ENCODE measurements at regions not wholly inside any gene's neighbourhood (a gene's known extent, or its start where the extent isn't known, plus 50 kb on each side); places are given as distances from the start of the nearest gene placed in this dataset.
"Not testable (repeated sequence)": the region's sequence is repeated elsewhere in the genome, so short reads cannot be mapped to it uniquely, and the experiment has no call there.

DNA sequence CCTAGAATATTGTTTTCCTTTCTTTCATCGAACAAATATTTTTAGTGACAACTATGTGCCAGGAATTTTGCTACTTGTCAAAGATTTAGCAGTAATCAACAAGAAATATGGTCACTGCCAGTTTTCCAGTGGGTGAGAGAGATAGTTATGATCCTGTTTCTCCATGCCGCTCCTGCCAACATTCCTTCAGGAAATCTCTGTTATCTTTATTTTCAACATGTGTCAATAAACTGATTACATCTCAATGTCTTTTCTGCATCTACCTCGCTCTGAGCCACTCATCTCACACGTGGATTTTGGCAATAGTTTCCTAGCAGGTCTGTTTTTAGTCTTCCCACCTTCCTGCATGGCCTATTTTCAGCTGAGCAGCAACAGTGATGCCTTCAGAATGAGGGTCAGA is 650.0 kb upstream of the STXBP6 start:
- DNase-seq: no peak

DNA sequence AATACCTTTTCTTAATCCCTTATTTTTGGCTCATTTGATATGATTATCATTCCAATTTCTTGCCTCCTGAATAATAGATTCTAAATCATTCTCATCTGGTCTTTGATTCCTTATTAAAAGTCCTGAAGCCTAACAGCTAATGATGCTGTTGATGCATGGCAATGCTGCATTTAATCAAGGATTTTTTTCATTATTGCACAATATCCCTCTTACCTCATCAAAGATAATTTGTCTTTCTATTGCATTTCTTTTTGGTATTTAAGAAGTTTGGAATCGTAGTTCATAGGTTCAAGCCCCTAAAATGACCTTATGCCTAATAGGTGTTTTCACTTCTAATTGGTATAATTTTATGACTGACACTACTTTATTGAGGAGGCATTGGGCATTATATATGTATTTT is 648.2 kb upstream of the STXBP6 start:
- no peak for DNase-seq

DNA sequence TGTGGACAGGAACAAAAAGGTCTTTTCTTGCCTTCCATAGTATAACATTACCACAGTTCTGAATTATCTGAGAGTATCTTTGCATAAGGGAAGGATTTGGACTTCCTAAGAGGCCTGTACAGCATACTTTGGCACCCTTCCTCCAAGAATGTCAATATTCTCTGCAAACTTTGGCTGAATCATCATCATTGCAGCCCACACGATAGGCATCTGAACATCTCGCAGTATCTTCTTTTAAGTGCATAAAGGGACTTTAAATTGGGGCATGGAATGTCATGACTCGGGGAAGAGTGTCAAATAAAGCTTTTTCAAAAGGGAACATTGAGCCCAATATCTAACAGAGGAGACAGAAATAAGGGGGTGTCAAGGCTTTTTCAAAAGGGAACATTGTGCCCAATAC is 646.2 kb upstream of the STXBP6 start:
- DNase-seq: no peak

DNA sequence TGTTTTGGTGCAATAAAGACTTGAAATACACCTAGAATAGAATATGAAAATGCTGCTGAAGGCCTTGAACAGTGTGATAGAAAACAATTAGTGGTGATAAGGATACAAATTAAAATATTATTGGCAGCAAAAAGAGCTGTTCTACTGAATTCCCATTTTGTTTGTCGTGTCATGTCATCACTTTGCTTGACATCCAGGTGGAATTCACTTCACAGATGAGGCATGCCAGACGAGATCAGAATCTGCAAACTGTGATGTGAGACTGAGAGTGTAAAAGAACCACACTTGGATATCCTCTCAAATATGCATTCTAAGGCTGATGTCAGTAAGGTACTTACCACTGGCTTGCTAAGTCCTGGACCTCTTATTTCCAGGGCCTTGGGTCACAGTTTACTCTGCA is 635.1 kb upstream of the STXBP6 start:
- DNase-seq: no peak

DNA sequence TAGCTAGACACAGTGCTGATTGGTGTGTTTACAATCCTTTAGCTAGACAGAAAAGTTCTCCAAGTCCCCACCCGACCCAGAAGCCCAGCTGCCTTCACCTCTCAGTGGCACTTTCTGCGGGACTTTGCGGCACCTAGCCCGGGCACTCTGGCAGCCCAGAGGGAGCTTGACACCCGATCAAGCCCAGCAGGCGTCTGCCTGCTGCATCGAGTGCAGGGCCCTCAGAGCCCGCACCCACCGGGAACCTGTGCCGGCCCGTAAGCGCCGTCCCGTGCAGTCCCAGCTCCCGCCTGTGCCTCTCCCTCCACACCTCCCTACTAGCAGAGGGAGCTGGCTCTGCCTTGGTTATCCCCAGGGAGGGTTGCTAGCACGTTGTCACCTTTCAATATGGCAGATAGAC is 631.0 kb upstream of the STXBP6 start:
- DNase-seq: no peak

DNA sequence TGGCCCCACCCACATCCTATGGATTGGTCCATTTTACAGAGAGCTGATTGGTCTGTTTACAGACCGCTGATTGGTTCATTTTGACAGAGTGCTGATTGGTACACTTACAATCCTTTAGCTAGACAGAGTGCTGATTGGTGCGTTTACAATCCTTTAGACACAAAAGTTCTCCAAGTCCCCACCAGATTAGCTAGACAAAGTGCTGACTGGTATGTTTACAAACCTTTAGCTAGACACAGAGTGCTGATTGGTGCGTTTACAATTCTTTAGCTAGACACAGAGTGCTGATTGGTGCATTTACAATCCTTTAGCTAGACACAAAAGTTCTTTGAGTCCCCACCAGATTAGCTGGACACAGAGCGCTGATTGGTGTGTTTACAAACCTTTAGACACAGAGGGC is 630.6 kb upstream of the STXBP6 start:
- DNase-seq: not testable (repeated sequence)

DNA sequence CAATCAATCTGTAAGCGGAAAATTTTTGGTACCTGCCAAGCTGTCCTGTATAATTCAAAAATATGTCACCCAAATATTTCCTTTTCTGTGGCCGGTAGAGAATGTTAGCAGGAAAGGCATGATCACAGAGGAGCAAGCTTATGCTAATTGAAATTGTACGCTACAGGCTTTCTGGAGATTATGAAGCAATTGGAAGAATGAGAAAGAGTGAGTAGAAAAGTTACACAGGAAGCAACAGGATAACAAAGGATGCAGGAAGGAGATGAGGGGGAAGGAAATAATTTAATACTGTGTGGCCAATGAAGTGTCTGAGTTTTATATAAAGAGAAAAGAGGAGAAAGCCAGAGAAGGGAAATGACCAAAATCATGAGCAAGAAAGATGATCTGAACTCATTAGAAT is 627.2 kb upstream of the STXBP6 start:
- no peak for DNase-seq

DNA sequence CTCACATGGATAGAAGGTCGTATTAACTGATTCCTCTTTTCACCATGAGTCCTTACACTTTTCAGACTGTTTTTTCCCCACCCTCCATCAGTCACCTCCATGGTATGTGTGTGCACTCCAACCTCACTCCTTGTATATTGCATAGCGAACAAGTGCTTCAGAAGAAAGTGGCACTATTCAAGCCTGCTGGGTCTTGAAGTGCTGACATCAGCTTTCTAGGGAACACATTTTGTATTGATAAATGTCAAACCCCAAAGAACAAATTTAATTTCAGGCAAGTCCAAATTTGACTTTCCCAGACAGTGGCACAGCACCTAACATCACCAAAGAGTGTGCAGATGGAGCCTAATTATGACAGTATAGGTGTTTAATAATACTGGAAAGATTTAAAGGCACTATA is 617.4 kb upstream of the STXBP6 start:
- no peak for DNase-seq

DNA sequence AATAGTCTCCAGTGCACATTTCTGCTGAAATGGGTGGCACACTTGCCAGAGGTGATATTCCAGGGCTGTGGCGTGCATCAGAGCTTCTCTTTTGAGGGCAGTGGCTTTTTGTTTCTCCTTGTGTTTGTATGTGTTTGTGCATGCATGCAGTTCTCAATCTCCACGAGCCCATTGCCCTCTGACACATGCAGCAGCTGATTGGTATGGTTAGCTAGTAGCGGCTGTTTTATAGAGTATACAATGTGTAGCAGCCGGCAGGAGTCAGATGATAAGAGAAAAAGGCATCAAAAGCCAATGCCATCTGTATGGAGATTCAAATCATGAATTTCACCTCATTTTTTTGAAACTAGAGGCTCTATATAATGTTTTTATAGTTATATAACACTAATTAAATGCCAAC is 616.9 kb upstream of the STXBP6 start:
- no peak for DNase-seq

DNA sequence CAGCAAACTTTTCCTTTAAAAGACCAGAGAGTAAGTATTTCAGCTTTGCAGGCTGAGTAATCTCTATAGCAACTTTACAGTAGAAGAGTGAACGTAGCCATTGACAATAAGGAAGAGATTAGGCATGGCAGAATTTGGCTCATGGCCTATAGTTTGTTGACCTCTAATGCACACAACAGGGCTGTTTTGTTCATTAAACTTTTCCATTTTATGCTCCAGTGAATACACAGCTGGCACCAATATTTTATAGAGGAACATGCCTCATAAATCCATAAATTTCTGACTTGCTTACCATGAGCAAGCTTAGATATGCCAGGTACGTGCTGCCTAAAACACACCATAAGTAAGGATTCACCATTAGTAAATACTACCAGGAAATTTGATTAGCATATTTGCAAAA is 609.0 kb upstream of the STXBP6 start:
- no peak for DNase-seq

DNA sequence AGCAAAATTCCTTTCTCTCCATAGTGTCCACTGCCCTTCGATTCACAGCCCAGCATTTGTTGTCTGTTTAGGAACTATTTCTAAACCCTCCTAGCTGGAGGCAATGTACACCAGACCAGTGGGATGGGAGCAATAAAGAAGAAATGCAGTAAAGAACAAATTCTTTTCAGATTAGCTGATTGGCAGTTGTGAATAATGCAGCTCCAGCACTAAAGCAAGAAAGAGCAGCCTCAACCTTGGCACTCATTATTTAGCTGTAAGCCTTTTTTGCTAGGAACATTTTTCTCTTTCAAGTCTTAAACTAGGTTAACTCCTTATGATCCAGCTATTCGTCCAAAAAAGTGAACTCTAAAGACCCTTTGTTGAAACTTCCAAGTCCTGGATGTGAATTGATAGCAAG is 580.5 kb upstream of the STXBP6 start:
- DNase-seq: no peak

DNA sequence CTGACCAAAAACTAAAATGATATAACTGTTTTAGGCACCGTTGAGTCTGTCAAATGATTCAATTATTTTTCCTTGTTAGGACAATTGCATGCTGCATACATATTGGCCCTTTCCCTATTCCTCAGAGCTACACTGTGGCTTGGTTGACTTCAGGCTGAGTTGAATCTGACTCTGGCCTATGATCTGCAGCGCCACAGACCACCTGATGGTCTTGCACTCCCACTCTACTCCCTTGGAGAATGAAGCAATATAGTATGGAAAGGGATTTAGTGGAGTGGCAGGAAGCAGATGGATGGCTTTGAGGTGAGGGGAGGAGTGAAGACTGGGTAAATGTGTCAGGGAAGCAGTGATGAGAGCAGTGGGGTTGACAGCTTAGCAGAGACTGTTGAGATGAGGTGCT is 579.0 kb upstream of the STXBP6 start:
- no peak for DNase-seq

DNA sequence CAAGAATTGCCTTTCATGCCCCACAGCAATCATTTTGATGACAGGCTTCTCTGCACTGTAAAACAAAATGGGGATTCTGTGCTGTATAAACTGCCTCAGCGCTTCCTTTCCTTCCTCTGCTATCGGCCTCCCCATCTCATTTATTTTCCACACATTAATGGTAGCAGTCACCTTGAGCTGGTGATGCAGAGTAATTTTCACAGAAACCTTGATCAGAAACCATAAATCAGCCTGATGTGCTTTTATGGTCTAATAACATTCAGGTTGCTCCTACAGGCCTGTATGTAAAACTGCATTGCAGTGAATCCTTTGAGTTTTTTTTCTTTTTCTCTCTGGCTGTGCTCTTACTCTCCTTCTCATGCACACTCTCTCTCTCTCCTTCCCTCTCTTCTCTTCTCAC is 578.4 kb upstream of the STXBP6 start:
- DNase-seq: no peak

DNA sequence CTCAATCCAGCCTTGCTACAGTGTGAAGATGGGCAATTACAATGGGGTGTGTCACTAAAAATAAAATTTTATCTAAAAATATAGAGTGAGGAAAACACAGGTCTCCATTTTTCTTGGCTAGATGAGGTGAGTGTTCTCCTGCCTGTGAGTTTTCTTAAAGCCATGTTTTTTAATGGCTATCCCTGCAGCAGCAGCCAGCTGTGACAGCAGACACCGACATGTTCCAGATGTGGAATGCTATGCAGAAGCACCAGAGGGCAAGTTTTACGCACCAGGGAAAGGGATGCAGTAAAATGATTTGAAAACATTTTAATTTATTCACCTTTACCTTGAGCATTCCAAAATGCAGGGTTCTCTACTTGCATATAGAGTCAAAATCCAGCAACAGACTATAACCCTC is 577.0 kb upstream of the STXBP6 start:
- peak; percentile 25 to 31 for DNase-seq

DNA sequence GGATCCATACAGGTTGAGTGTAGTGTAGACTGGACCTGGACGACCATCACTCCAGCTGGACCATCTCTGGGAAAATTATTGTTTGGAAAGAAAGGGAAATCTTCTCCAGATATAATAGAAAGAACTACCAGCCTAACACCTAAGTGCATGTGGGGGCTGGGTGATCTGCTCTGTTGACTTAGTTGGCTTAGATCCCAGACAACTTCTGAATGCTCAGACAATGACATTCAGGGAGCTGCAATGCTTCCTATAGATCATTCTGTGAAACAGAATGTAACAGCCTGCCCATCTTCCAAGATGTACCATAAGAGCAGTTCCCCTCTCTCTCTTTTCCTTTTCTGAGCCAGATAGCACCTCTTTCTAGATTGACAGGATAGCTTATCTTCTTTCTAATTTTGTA is 572.8 kb upstream of the STXBP6 start:
- no peak for DNase-seq

DNA sequence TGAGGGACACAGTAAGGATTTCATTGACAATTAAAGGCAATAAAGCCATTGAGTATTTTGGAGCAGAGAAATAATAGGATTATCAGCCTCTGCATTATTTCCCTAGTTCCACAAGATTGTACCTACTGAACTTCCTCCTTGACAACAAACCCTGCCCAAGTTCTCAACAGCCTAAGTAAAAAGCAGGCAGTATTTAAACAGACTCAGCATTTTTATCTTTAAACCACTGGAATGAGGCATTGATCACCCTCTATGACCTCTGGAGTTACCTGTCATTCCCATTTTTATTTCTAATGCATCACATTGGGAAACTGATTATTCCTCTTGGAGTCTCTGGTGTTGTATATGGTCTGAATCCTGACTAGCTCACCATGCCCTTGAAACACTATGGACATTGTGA is 570.6 kb upstream of the STXBP6 start:
- DNase-seq: no peak

DNA sequence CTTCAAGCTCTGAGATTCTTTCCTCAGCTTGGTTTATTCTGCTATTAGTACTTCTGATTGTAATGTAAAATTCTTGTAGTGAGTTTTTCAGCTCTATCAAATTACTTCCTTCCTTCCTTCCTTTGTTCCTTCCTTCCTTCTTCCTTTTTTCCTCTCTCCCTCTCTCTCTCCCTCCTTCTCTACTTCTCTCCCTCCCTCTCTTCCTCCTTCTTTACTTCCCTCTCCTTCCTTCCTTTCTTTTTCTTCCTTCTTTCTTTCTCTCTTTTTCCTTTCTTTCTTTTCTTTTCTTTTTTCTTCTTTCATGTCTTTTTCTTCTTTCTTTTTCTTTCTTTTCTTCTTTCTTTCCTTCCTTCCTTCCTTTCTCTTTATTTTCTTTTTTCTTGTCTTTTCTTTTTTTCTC is 565.2 kb upstream of the STXBP6 start:
- no peak for DNase-seq

DNA sequence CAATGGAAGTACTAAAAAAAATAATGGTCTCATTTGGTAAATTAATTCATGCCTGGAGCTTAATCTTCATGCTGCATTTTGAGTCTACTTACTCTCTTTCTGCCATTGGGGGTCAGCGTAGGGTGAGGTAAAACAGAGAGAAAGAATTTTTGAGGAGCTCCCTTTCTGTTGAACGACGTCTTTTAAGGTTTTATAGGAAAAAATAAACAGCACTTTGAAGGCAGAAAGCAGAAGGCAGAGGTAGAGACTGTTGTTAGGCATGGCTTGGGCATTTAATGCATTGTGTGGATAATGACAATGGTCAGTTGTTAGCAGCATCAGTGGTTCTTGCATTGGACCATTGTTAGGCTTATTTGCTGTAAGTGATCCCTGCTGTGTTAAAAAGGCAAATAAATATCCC is 557.2 kb upstream of the STXBP6 start:
- DNase-seq: no peak

DNA sequence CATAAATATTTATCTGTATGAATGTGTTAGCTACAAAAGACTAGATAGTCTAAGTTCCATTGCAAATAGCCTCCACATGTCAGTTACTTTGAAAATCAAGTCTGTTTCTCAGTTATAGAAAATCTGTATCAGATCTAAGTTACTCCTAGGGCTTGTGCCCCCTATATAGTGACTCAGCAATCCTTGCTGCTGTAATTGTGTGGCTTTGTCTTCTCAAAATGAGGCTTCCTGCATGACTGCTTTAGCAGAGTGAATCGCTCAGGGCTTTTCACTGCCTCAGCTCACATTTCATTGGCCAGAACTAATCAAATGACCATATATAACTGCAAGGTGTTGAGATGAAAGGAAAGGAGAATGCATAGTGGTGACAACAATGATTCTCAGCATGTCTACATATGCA is 552.2 kb upstream of the STXBP6 start:
- no peak for DNase-seq

DNA sequence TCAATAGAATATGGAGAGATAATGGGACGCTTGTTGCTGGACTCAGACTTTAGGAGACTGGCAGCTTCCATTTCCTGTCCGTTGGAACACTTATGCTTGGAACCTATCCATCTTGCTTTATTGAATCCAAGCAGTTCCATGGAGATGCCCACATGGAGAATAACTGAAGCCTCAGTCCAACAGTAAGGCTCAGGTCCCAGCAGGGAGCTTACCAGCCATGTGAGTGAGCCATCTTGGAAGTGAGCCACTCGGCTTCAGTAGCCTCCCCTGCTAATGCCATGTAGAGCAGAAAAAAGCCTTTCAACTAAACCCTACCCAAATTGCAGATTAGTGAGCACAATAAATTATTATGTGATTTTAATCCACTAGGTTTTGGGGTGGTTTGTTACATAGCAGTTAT is 538.8 kb upstream of the STXBP6 start:
- DNase-seq: no peak

DNA sequence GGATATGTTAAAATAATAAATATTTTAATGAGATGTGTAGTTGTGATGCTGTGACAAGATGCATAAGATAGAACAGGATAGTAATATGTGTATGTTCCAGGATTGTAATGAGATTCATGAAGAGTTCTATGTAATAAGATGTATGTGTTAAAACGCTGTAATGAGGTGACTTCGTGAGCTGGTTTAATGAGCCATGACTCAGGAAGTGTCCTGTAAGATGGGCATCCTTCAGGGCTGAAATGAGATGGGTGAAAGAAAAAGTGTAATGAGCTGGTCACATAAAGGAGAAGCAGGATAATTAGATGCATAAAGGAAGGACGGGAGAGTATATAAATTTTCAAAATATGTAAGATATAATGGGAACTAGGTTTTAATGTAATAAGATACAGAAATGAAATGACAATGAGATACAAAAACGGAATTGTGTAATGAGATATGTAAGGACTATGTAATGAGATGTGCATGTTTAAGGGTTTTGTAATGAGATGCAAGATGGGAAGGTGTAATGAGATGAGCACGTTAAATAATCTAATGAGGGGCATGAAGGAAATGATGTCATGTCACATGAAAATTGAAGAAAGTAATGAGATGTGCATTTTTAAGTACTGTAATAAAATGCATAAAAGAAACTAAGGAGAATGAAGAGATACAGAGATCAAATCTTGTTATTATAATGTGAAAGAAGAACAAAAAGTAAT is 524.8 kb upstream of the STXBP6 start:
- DNase-seq: no peak

DNA sequence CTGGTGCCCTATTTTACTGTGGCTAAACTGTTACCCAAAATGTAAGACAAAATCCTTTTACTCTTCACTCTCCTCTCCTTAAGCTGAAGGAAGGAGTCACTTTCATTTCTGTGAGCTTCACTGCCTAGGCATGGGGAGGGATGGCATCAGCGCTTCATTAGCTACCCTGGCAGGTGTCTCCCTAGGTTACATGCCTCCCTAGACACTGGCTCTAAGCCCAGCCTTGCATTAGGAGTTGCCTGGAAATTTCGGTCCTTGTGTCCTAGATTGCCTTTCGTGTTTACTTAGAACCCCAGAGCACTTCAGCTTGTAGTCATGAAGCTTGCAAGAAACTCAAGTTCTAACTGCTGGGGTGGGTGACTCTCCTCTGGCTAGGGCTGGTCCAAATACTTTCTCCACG is 520.5 kb upstream of the STXBP6 start:
- DNase-seq: no peak

DNA sequence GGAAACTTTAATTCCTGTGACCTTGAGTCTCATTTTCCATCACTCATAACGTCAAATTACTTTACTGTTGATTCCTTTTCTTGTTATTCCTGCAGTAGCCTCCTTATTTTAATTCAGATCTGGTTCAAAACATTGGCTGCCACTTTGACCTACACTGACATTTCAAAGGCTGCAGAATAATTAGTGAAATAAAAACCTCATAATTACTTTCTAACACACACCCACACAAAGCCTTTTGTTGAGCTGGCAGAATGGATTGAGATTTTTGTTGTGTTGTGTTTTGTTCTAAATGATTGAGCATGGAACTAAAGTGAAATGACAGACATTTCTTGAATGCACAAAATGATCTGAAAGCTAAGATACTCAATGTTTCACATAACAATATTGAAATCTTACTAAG is 507.5 kb upstream of the STXBP6 start:
- DNase-seq: no peak

DNA sequence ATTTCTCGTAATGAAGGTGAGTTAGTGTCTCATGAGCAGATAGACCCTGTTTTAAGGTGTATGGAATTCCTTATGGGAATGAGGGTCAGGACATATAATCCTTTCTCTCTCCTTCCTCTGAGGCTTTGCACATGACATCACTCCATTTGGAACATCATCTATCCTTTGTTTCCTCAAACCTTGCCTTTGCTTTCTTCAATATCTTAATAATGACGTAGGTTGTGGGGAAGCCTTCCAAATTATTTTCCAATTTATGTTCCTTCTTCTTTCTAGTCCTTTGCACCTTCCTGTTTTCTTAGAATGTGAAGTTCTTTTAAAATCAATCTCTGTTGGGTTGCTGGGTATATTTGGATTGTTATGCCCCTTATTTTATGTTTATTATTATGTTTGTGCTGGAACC is 502.9 kb upstream of the STXBP6 start:
- no peak for DNase-seq

DNA sequence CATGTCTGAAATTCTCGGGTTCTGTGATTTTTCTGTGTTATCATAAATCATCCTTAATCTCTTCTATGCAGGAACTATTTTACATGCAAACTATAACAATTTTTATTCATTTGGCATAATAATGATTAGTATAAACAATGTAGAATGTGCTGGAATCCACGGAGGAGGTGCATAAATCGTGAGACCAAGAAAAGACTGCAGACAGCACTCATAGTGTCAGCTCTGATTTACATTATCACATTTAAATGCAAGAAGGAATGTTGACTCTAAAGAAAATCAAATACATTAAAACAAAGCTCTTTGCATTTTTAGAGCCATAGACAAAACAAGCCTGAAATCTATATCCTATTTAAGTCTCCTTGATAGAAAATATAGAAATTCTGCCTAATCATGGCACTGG is 501.7 kb upstream of the STXBP6 start:
- no peak for DNase-seq

Data from right lung (tissue), 2 donors.